Rectal smooth muscle tissue (tissue), 1 donor: ENCODE measurements at regions not wholly inside any gene's neighbourhood (a gene's known extent, or its start where the extent isn't known, plus 50 kb on each side); places are given as distances from the start of the nearest gene placed in this dataset.

Source experiments
- H3K27ac ChIP-seq: one replicate; pipeline ENCODE4 v1.7.0; 2013; ENCODE audit warnings: low read depth, low read length, inconsistent platforms
- H3K27me3 ChIP-seq: one replicate; pipeline ENCODE4 v1.7.0; 2013; ENCODE audit warnings: low read length; ENCODE audit not compliant: control insufficient read depth, insufficient read depth
- H3K36me3 ChIP-seq: one replicate; pipeline ENCODE4 v1.7.0; 2013; ENCODE audit warnings: low read length; ENCODE audit not compliant: control insufficient read depth, insufficient read depth
- H3K4me1 ChIP-seq: one replicate; pipeline ENCODE4 v1.7.0; 2013; ENCODE audit warnings: low read length; ENCODE audit not compliant: control insufficient read depth, insufficient read depth
- H3K4me3 ChIP-seq: one replicate; pipeline ENCODE4 v1.7.0; 2013; ENCODE audit warnings: low read length
- H3K9ac ChIP-seq: one replicate; pipeline ENCODE4 v1.7.0; 2013; ENCODE audit warnings: low read length

DNA sequence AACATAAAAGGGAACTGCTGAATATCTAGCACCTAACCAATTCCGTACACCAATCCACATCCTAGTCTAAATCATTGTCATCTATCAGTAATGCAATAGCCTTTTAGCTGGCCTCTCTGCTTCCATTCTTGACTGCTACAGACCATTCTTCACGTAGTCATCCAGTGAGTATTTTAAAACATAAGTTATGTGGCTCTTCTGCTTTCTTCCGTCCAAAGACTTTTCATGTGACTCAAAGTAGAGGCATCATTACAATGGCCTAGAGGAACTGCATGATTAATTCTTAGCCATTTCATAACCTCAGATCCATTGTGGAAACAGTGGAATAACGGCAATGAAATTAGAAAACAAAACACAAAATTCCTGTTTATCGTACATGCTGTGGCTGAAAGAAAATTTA, 88.9 kb upstream of the CBLB start:
- Histone ChIP-seq H3K9ac (no peak overlapping the region), H3K4me3 (no peak overlapping the region), H3K27ac (no peak overlapping the region), H3K36me3 (no peaks in the 10 kb centered on the region), H3K27me3 (no peaks in the 10 kb centered on the region), H3K4me1 (no peaks in the 10 kb centered on the region)

- Histone ChIP-seq H3K9ac (no peak overlapping the region), H3K27ac (no peak overlapping the region), H3K4me1 (no peaks in the 10 kb centered on the region), H3K27me3 (no peaks in the 10 kb centered on the region), H3K36me3 (no peaks in the 10 kb centered on the region), H3K4me3 (no peak overlapping the region)
These were observed 89.6 kb upstream of the CBLB start for GRCh38 chr3:105958237-105959000.

- no peaks in the 10 kb centered on the region for H3K27me3 ChIP-seq
- H3K27ac ChIP-seq, result no peak overlapping the region
- H3K9ac ChIP-seq, result no peak overlapping the region
- H3K36me3 ChIP-seq, result no peaks in the 10 kb centered on the region
- no peak overlapping the region for H3K4me3 ChIP-seq
- no peaks in the 10 kb centered on the region for H3K4me1 ChIP-seq
These were observed 91.0 kb upstream of the CBLB start for GRCh38 chr3:105959851-105960250.

- Histone ChIP-seq H3K27me3 (no peaks in the 10 kb centered on the region), H3K4me1 (no peaks in the 10 kb centered on the region), H3K4me3 (no peak overlapping the region), H3K27ac (no peak overlapping the region), H3K9ac (no peak overlapping the region), H3K36me3 (no peaks in the 10 kb centered on the region)
These were observed 91.6 kb upstream of the CBLB start for GRCh38 chr3:105960381-105960780.

DNA sequence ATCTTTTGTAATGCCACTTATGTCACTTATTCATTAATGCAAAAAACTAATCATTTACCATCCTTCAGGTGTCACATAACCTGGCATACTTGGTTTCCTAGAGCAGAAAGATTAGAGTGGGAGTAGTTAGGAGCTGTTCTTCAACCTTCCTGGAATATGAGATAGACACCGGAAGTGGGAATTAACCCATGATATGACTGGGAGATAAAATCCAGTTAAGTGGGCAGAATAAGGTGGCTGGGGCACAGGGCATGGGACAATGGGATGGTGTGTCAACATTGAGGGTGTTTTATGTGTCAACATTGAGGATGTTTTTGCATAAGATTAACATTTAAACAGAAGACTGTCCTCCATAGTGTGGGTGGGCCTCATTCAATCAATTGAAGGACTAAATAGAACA, 94.3 kb upstream of the CBLB start:
- no peak overlapping the region for H3K9ac ChIP-seq
- no peaks in the 10 kb centered on the region for H3K27me3 ChIP-seq
- H3K27ac ChIP-seq, result no peak overlapping the region

GRCh38 chr3:105965384-105965783, 96.6 kb upstream of the CBLB start:
- Histone ChIP-seq H3K27ac (no peak overlapping the region), H3K36me3 (no peaks in the 10 kb centered on the region), H3K27me3 (no peaks in the 10 kb centered on the region), H3K4me3 (no peak overlapping the region), H3K9ac (no peak overlapping the region), H3K4me1 (no peaks in the 10 kb centered on the region)

More for the DNA sequence above, 94.3 kb upstream of the CBLB start:
- Histone ChIP-seq H3K4me1 (no peaks in the 10 kb centered on the region), H3K4me3 (no peak overlapping the region), H3K36me3 (no peaks in the 10 kb centered on the region)

DNA sequence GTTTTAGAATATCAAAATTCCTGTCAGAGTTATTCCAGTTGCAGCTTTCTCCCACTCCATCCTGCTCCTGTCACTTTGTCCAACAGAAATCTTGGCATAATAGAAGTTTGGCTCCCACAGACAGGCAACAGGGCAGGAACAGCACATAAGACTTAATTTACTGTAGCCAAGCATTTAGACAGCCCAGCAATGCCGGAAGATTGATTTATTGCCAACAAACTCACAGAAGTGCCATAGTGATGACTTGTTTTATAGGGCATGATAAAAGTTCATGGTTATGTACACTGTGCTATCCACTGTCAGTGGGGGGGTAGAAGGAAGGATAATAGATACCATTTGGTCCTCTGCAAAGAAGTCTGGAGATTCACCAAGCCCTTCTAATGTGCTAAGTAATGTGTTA, 98.3 kb upstream of the CBLB start:
- no peak overlapping the region for H3K27ac ChIP-seq
- H3K4me1 ChIP-seq, result no peaks in the 10 kb centered on the region
- no peaks in the 10 kb centered on the region for H3K36me3 ChIP-seq
- no peak overlapping the region for H3K4me3 ChIP-seq
- H3K9ac ChIP-seq, result no peak overlapping the region
- no peaks in the 10 kb centered on the region for H3K27me3 ChIP-seq

DNA sequence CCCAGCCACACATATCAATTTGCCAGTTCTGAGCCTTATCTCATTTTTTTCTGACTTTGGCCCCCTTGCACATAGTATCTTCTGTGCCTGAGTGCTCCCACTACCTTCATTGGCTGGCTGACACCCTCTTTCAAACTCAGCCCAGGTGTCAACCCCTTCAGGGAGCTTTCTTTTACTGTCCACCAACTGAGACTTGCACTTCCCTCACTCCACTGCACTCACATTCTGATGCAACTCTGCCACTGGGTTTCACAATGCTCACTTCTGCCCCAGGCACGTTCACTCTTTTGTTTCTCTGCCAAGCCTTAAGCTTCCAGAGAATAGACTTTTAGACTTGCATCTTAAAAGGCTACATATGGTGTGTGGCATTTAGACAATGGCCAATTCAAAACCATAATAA, 101.5 kb upstream of the CBLB start:
- Histone ChIP-seq H3K27ac (no peak overlapping the region), H3K27me3 (no peaks in the 10 kb centered on the region), H3K4me1 (no peaks in the 10 kb centered on the region), H3K36me3 (no peaks in the 10 kb centered on the region), H3K4me3 (no peak overlapping the region), H3K9ac (no peak overlapping the region)

GRCh38 chr3:105972069-105972468, 103.3 kb upstream of the CBLB start:
- no peaks in the 10 kb centered on the region for H3K4me1 ChIP-seq
- H3K36me3 ChIP-seq, result no peaks in the 10 kb centered on the region
- H3K9ac ChIP-seq, result no peak overlapping the region
- H3K27ac ChIP-seq, result no peak overlapping the region
- no peaks in the 10 kb centered on the region for H3K27me3 ChIP-seq
- no peak overlapping the region for H3K4me3 ChIP-seq

- H3K27ac ChIP-seq, result no peak overlapping the region
- no peaks in the 10 kb centered on the region for H3K27me3 ChIP-seq
- no peaks in the 10 kb centered on the region for H3K4me1 ChIP-seq
- no peaks in the 10 kb centered on the region for H3K36me3 ChIP-seq
- H3K4me3 ChIP-seq, result no peak overlapping the region
- H3K9ac ChIP-seq, result no peak overlapping the region
These were observed 105.6 kb upstream of the CBLB start for GRCh38 chr3:105974381-105974780.

DNA sequence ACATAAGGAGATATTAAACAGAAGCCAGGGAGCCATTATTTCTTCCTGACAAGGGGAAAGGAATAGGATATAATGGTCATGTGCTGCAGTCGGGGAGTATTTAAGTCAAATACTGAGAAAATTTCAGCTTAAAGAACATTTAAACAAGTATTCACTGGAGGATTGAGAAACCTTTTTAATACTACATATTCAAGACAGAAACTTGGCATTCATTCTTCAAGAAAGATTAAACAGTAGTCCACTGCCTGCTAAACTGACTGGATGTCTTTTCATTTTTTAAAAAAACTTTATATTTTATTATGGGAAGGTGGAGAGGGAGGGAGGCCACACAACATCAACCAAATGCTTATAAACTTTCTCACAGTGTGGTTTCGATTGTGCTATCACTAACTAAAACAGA, 107.4 kb upstream of the CBLB start:
- H3K36me3 ChIP-seq, result no peaks in the 10 kb centered on the region
- H3K4me1 ChIP-seq, result no peaks in the 10 kb centered on the region
- no peaks in the 10 kb centered on the region for H3K27me3 ChIP-seq
- no peak overlapping the region for H3K9ac ChIP-seq
- H3K4me3 ChIP-seq, result no peak overlapping the region
- H3K27ac ChIP-seq, result no peak overlapping the region

- H3K4me1 ChIP-seq, result no peaks in the 10 kb centered on the region
- H3K27ac ChIP-seq, result no peak overlapping the region
- H3K27me3 ChIP-seq, result no peaks in the 10 kb centered on the region
- no peak overlapping the region for H3K4me3 ChIP-seq
- H3K36me3 ChIP-seq, result no peaks in the 10 kb centered on the region
- no peak overlapping the region for H3K9ac ChIP-seq
These were observed 111.1 kb upstream of the CBLB start for GRCh38 chr3:105979961-105980360.

DNA sequence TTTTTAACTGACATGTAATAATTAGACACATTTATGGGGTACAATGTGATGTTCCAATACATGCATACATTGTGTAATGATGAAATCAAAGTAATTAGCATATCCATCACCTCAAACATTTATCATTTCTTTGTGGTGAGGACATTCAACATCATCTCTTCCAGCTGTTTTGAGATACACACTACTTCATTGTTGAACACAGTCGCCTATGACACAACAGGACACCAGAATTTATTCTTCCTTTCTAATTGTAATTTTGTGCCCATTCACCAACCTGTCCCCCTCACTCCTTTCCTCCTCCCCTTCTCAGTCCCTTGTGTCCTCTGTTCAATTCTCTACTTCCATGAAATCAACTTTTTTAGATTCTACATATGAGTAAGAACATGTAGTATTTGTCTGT, 113.4 kb upstream of the CBLB start:
- Histone ChIP-seq H3K9ac (no peak overlapping the region), H3K4me3 (no peak overlapping the region), H3K27ac (no peak overlapping the region), H3K27me3 (no peaks in the 10 kb centered on the region), H3K36me3 (no peaks in the 10 kb centered on the region), H3K4me1 (no peaks in the 10 kb centered on the region)
